ENCODE measurements at regions not wholly inside any gene's neighbourhood (a gene's known extent, or its start where the extent isn't known, plus 50 kb on each side); places are given as distances from the start of the nearest gene placed in this dataset.

- no peak for DNase-seq
These were observed 241.2 kb upstream of the HS6ST1 start for GRCh38 chr2:128559533-128560515.

- no peak for DNase-seq
These were observed 242.1 kb upstream of the HS6ST1 start for GRCh38 chr2:128560718-128561117.

- DNase-seq, result no peak
These were observed 244.0 kb upstream of the HS6ST1 start for GRCh38 chr2:128562471-128563347.

DNA sequence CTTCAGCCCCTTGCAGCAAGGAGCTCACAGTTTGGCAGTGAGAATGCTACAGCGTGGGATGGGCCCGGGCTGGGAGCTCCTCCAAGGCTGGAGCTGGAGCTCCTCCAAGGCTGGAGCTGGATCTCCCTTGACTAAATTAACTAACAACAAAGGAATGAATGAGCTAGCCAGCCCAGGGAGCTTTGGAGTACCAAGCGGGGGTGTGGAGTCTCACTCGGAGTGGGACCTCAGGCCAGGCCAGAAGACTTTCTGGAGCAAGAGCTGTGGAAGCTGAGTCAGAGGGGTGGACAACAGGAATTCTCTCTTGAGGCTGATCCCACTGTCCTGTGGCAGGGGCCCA, 244.7 kb upstream of the HS6ST1 start:
- no peak for DNase-seq

DNA sequence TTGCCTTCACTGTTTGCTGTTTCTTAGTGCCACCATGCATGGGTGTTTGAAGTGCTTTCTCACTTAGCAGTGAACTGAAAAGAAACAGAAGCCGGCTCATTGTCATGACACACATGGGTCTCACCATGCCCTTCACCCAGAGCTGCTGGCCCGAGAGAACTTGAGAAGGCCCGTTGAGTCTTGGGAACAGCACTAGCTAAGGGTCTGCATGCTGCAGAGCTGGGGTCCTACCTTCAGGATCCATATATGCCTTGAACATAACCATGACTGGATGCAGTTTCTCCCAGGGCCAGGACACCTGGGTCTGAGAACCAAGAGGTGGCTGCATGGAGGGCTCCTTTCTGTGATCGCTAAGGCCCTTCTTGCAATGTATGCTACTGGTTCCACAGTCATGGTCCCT, 245.5 kb upstream of the HS6ST1 start:
- DNase-seq, result no peak

GRCh38 chr2:128564551-128564950, 245.9 kb upstream of the HS6ST1 start:
- no peak for DNase-seq

- DNase-seq, result no peak
These were observed 246.8 kb upstream of the HS6ST1 start for GRCh38 chr2:128565441-128565840.

DNA sequence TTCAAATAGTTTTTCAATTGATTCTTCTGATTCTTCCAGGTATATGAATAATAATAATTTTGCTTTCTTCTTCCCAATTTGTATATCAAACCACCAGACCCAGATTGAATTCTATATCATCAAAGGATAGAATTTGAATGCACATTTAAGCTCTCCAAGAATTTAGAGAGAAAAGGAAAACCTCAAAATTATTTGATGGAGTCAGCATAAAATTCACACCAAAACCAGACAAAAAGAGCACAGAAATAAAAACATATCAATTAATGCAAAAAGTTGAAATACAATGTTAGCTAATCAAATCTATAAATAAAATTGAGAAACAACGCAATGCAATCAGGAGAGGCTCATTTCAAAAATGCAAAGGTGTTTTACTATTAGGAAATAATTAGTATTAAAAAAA, 248.0 kb upstream of the HS6ST1 start:
- DNase-seq, result no peak

- DNase-seq, result no peak
These were observed 249.4 kb upstream of the HS6ST1 start for GRCh38 chr2:128568106-128568505.

- DNase-seq, result no peak
These were observed 254.4 kb upstream of the HS6ST1 start for GRCh38 chr2:128573116-128573515.

DNA sequence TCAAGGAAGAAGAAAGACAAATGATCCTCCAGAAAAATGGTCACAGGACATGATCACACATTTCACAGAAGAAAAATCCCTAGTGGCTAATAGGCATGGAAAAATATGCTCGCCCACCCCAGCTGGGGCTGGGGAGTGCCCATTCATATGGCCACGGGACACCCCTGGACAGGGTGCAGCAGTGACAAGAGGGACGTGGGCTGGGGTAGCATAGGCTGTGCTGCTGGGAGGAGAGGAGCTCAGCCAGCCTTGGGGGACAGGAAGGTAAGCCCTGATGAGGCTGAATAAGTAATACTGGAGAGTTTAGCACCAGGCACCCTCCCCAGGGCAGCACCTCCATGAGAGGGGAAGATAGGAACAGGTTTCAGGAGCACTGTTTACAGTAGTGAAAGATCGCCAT, 254.9 kb upstream of the HS6ST1 start:
- DNase-seq, result no peak

DNA sequence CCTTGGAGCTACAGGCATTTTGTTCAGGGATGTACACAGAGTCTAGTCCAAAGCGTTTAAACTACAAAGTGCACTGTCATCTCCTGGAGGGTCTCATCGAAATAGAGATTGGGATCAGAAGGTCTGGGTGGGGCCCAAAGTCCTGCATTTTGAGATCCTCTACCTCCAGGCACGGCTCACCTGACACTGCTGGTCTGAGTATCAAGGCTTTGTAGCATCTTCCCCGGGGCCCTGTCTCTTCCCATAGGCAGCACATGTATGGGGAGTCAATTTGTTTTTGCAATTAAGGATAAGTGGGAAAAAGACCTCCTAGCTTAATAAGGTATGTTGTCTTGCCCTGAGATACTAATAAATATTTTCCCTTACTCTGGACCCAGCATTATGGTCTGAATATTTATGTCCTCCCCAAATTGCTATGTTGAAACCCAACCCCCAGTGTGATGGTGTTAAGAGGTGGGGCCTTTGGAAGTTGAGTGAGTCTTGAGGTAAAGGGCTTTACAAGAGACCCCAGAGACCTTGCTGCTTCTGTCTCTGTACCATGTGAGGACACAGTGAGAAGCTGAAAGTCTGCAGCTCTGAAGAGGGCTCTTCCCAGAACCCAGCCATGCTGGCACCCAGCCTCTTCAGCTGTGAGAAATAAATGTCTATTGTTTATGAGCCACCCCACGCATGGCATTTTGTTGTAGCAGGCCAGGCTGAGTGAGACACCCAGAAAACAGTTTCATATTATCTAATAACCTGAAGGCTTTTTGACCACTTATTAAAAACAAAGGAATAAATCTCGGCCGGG, 258.7 kb upstream of the HS6ST1 start:
- no peak for DNase-seq

- DNase-seq, result no peak
These were observed 260.0 kb upstream of the HS6ST1 start for GRCh38 chr2:128578406-128579390.

DNA sequence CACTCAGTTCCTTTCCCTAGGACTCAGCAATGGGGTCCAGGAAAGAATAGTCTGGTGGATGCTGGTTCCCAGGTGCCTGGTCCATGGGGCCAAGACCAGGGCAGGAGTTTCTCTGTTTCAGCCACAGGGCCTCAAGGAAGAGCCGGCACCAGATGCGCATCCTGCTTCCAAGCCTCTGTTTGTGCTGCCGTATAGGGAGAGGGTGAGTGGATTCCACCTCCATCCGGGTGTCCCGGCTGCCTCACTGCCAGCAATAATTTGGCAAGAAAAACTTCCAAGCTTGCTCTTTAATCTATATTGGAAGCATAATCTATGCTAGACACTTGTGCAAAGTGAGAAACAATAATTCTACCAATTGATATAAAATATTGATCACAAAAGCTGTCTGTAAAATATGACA, 261.2 kb upstream of the HS6ST1 start:
- DNase-seq, result no peak

DNA sequence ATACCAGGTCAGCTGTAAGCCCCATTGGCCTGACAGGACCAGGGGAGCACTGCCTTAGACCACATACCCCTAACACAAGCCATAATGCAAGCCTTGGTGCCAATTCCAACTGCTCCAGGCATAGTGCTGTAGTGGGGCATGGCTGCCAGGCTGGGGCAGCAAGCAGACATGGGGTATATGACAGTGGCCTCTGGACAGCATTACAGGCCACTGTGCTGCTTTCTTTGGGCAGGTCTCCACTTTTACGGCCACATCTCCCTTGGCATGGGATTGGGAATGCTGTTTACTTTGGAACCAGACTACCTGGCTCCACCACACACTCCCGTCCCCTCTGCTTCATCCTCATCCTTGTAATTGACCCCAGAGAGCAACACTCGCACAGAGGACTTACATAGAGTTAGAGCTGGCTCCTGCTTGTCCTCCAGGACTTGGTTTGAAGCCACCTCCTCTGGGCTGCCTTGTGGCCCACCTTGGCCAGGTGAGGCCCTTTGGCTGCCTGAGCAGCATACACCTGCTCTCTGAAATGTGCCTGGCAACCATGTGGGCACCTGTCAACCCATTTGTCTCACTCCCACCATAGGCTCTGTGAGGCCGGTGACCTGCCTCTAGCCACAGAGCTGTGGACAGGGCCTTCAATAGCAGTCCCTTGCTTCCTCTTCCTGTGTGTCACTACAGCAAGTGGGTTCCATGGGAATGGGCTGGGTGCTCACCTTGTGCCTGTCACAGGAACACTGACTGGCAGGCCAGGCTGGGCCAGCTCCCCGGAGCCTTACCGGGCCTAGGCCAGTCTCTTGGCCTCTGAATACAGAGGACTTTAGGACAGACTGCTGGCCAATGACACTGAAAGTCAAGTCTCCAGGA, 262.6 kb upstream of the HS6ST1 start:
- no peak for DNase-seq

DNA sequence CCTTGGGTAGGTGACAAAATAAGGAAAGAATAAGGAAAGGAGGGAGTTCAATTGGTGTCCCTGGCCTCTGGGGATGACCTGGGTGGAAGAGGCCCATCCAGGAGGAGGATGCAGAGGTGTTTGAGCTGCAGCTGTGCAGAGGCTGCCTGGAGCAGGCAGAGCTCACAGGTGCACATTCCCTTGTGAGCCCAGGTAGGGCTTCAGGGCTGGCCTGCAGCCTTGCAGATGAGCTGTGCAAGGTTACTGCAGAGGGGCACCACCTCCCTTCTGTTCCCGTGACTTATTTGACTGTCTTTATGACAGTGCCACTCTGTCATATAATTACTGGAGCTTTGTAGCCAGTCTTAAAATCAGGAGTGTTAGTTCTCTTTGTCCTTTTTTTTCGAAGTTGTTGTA, 263.2 kb upstream of the HS6ST1 start:
- DNase-seq, result no peak

- no peak for DNase-seq
These were observed 265.7 kb upstream of the HS6ST1 start for GRCh38 chr2:128584296-128584890.

DNA sequence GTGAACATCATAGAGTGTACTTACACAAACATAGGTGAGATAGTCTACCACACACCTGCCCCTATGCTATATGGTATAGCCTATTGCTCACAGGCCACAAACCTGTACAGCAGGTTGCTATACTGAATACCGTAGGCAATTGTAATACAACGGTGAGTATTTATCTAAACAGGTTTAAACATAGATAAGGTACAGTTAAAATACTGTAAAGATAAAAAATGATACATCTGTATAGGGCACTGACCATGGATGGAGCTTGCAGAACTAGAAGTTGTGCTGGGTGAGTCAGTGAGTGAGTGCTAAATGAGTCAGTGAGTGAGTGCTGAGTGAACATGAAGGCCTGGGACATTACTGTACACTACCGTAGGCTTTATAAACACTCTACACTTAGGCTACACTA, 267.0 kb upstream of the HS6ST1 start:
- no peak for DNase-seq

- no peak for DNase-seq
These were observed 271.0 kb upstream of the HS6ST1 start for GRCh38 chr2:128589681-128590080.

DNA sequence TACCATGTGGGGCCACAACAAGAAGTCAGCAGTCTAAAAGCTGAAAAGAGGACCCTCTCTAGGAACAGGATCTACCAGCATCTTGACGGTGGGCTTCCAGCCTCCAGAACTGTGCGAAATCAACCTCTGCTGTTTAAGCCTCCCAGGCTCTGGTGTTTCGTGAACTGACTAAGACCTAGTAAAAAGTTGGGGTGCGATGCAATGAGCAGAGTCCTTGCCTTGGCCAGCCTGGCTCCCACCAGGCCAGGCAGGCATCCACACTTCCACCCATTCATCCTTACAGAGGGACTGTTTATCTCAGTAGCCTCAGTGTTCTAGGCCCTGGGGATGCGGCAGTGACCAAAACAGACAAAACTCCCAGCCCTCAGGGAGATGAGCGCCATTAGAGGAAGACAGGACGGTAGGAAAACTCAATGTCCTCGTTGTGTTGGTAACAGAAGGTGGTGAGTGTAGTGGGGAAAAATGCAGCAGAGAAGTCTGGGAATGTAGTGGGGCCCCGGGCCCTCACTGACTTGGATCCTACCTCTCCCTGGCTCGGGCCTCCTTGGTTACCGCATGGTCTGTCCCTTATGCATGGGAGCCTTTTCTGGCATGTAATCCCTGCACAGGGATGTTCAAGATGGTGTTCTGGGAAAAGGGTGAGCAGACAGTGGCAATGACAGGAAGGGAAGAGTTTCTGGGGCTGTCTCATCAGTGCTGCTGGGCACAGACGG, 271.8 kb upstream of the HS6ST1 start:
- DNase-seq, result no peak
